OCI-LY3 (cell line): ENCODE measurements at regions not wholly inside any gene's neighbourhood (a gene's known extent, or its start where the extent isn't known, plus 50 kb on each side); places are given as distances from the start of the nearest gene placed in this dataset.

Source experiments
- H2AFZ ChIP-seq: fragments of 200-600, 300-600 bp; shearing (Covaris generic); 2 replicates; pipeline ENCODE4 v1.6.0; 2014; ENCODE audit warnings: antibody characterized with exemption, low read depth, low read length
- H3K27ac ChIP-seq: fragments of 200-600, 300-600 bp; sonication (generic); 2 replicates; pipeline ENCODE4 v1.5.1; 2014; ENCODE audit warnings: mild to moderate bottlenecking, low read length, moderate library complexity, mixed read lengths
- H3K27me3 ChIP-seq: fragments of 200-600, 300-600 bp; sonication (generic); 2 replicates; pipeline ENCODE4 v1.6.1; 2014; ENCODE audit warnings: low read depth, low read length, mixed read lengths
- H3K36me3 ChIP-seq: fragments of 200-600, 300-600 bp; sonication (generic); replicated peaks from 2 replicates; pipeline ENCODE3; 2014; ENCODE audit warnings: low read depth, low read length, mixed read lengths
- H3K4me1 ChIP-seq: fragments of 300-600, 200-600 bp; sonication (generic); 2 replicates; pipeline ENCODE4 v1.6.1; 2014; ENCODE audit warnings: low read length, mixed read lengths
- H3K4me2 ChIP-seq: fragments of 200-600, 300-600 bp; sonication (generic); 2 replicates; pipeline ENCODE4 v1.6.1; 2014; ENCODE audit warnings: low read length, mixed read lengths
- H3K4me3 ChIP-seq: fragments of 300-600, 200-600 bp; sonication (generic); 2 replicates; pipeline ENCODE4 v1.5.1; 2014; ENCODE audit warnings: antibody characterized with exemption, mild to moderate bottlenecking, low read length, moderate library complexity
- H3K79me2 ChIP-seq: fragments of 300-600, 200-600 bp; shearing (Covaris generic); 2 replicates; pipeline ENCODE4 v1.6.1; 2014; ENCODE audit warnings: mild to moderate bottlenecking, low read length, mixed read lengths
- H3K9ac ChIP-seq: fragments of 300-600, 200-600 bp; shearing (Covaris generic); 2 replicates; pipeline ENCODE4 v1.6.0; 2014; ENCODE audit warnings: mild to moderate bottlenecking, low read length, moderate library complexity
- H3K9me3 ChIP-seq: fragments of 200-600, 300-600 bp; shearing (Covaris generic); 2 replicates; pipeline ENCODE4 v1.6.1; 2014; ENCODE audit warnings: low read length, mixed read lengths; ENCODE audit not compliant: insufficient read depth
- H4K20me1 ChIP-seq: fragments of 200-600, 300-600 bp; sonication (generic); 2 replicates; pipeline ENCODE4 v1.6.1; 2016; ENCODE audit warnings: low read length, mixed read lengths; ENCODE audit not compliant: insufficient read depth
- CTCF ChIP-seq: fragments of 200-600, 300-600 bp; sonication (generic); IDR thresholded peaks from 2 replicates; pipeline ENCODE4 v1.5.1; 2014; ENCODE audit warnings: antibody characterized with exemption, low read length, low read depth
- EZH2phosphoT487 ChIP-seq: fragments of 200-600 bp; shearing (Covaris generic); IDR thresholded peaks from 2 replicates; pipeline ENCODE4 v1.6.1; 2018; ENCODE audit warnings: antibody characterized with exemption, mixed run types, low read depth

DNA sequence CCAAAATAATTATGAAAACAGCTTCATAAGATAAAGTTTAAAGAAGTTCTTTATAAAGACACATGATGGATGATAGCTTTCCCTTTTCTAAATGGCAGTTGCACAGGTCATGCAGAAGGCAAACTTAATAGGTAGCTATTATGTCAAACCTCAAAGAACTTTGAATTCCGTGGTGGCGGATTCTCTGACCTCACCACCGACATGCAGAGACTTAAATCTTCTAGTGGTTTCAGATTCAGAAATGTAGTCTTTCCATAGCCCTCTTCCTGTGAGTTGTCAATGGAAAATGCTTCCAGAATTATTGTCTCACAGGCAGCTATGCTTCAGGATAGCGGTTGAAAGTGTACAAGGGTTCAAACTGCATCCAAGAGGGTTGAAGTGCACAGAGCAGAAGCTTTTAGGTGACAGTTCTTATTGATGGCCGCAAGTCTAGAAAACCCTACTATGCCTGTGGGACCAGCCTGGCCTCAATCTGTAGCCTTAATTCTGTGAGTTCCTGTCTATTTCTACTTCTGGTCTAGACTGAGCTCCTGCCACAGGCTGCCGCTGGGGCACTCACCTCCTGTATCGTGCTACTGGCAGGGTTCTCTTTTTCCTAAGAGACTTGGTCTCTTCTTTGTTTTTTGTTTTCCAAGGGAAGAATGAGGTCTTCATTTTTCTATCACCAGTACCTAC, 117.0 kb upstream of the ERRFI1 start:
- no peak overlapping the region for H2AFZ ChIP-seq
- H3K9ac ChIP-seq: no peak overlapping the region
- no peaks in the 10 kb centered on the region for H3K79me2 ChIP-seq
- no peak overlapping the region for H3K27ac ChIP-seq
- H3K4me3 ChIP-seq: no peak overlapping the region
- no peaks in the 10 kb centered on the region for H3K27me3 ChIP-seq
- 0 out of 2 replicates have a peak, but pooled peaks cover 3% of the 10 kb centered on the region for H3K4me1 ChIP-seq
- no peak overlapping the region for H3K4me2 ChIP-seq
- no peaks in the 10 kb centered on the region for H3K36me3 ChIP-seq
- H3K9me3 ChIP-seq: no peaks in the 10 kb centered on the region
- TF ChIP-seq CTCF (no peak), EZH2phosphoT487 (no peak)
- no peaks in the 10 kb centered on the region for H4K20me1 ChIP-seq

- Histone ChIP-seq H3K36me3 (no peaks in the 10 kb centered on the region), H2AFZ (no peak overlapping the region), H3K79me2 (no peaks in the 10 kb centered on the region), H3K4me3 (no peak overlapping the region), H3K4me2 (no peak overlapping the region), H3K27me3 (no peaks in the 10 kb centered on the region), H4K20me1 (no peaks in the 10 kb centered on the region), H3K4me1 (0 out of 2 replicates have a peak, but pooled peaks cover 3% of the 10 kb centered on the region), H3K27ac (no peak overlapping the region), H3K9ac (no peak overlapping the region), H3K9me3 (no peaks in the 10 kb centered on the region)
- TF ChIP-seq EZH2phosphoT487: no peak
- no peak for TF ChIP-seq CTCF
Measured at GRCh38 chr1:8139941-8140340, 113.8 kb upstream of the ERRFI1 start.

DNA sequence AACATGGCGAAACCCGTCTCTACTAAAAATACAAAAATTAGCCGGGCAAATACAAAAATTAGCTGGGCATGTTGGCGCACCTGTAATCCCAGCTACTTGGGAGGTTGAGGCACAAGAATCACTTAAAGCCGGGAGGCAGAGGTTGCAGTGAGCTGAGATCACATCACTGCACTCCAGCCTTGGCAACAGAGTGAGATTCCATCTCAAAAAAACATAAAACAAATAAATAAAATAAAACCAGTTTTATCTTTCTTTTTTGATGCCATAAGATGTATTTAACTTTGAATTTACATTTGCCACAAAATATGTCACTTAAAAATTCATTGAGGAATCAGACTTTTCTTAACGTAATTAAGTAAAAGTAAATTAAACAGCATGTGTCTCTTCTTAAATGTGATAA, 113.3 kb upstream of the ERRFI1 start:
- no peaks in the 10 kb centered on the region for H3K36me3 ChIP-seq
- H3K79me2 ChIP-seq: no peaks in the 10 kb centered on the region
- no peak overlapping the region for H2AFZ ChIP-seq

GRCh38 chr1:8138673-8139072, 112.6 kb upstream of the ERRFI1 start:
- Histone ChIP-seq H2AFZ (no peak overlapping the region), H3K27ac (no peak overlapping the region), H3K79me2 (no peaks in the 10 kb centered on the region), H3K36me3 (no peaks in the 10 kb centered on the region), H3K27me3 (no peaks in the 10 kb centered on the region), H3K9ac (no peak overlapping the region), H4K20me1 (no peaks in the 10 kb centered on the region), H3K4me2 (no peak overlapping the region), H3K4me1 (peaks cover 7% of the 10 kb centered on the region), H3K4me3 (no peak overlapping the region), H3K9me3 (no peaks in the 10 kb centered on the region)
- TF ChIP-seq EZH2phosphoT487 (no peak), CTCF (no peak)

More for the DNA sequence above, 113.3 kb upstream of the ERRFI1 start:
- Histone ChIP-seq H3K9me3 (no peaks in the 10 kb centered on the region), H3K4me3 (no peak overlapping the region), H3K4me2 (no peak overlapping the region), H3K27ac (no peak overlapping the region), H3K9ac (no peak overlapping the region), H3K27me3 (no peaks in the 10 kb centered on the region), H3K4me1 (0 out of 2 replicates have a peak, but pooled peaks cover 3% of the 10 kb centered on the region), H4K20me1 (no peaks in the 10 kb centered on the region)
- no peak for TF ChIP-seq EZH2phosphoT487
- TF ChIP-seq CTCF: no peak
